Mesendoderm (in vitro differentiated cells): ENCODE measurements at regions not wholly inside any gene's neighbourhood (a gene's known extent, or its start where the extent isn't known, plus 50 kb on each side); places are given as distances from the start of the nearest gene placed in this dataset.

ENCODE experiments used
- DNase-seq: peaks from one replicate; pipeline ENCODE4 v3.0.0; 2013
- H2AK5ac ChIP-seq: 2 replicates; pipeline ENCODE4 v1.6.1; 2013; ENCODE audit warnings: low read length, inconsistent platforms
- H2BK120ac ChIP-seq: 2 replicates; pipeline ENCODE4 v1.6.1; 2013; ENCODE audit warnings: low read depth, mild to moderate bottlenecking, low read length, moderate library complexity, mixed read lengths
- H2BK15ac ChIP-seq: replicated peaks from 2 replicates; pipeline ENCODE4 v1.6.1; 2013; ENCODE audit warnings: low read depth, mild to moderate bottlenecking, moderate library complexity
- H2BK5ac ChIP-seq: 2 replicates; pipeline ENCODE4 v1.6.1; 2013; ENCODE audit warnings: low read length, inconsistent platforms
- H3K18ac ChIP-seq: 2 replicates; pipeline ENCODE4 v1.6.1; 2013; ENCODE audit warnings: mild to moderate bottlenecking, low read length, mixed read lengths
- H3K23ac ChIP-seq: one replicate; pipeline ENCODE4 v1.6.1; 2013; ENCODE audit warnings: low read length
- H3K27ac ChIP-seq: 2 replicates; pipeline ENCODE4 v1.5.1; 2013; ENCODE audit warnings: low read depth, mild to moderate bottlenecking, inconsistent platforms, low read length, moderate library complexity
- H3K27me3 ChIP-seq: 2 replicates; pipeline ENCODE4 v1.6.1; 2013; ENCODE audit warnings: low read length, control low read depth, mild to moderate bottlenecking, inconsistent platforms; ENCODE audit not compliant: insufficient read depth, poor library complexity
- H3K36me3 ChIP-seq: 2 replicates; pipeline ENCODE4 v1.6.1; 2013; ENCODE audit warnings: low read length, inconsistent platforms; ENCODE audit not compliant: control insufficient read depth, insufficient read depth
- H3K4ac ChIP-seq: one replicate; pipeline ENCODE4 v1.6.1; 2013; ENCODE audit warnings: low read depth, mild to moderate bottlenecking, low read length, moderate library complexity
- H3K4me1 ChIP-seq: 2 replicates; pipeline ENCODE4 v1.6.1; 2013; ENCODE audit warnings: low read depth, low read length, inconsistent platforms; ENCODE audit not compliant: control insufficient read depth
- H3K4me2 ChIP-seq: 2 replicates; pipeline ENCODE4 v1.6.1; 2013; ENCODE audit warnings: low read length
- H3K4me3 ChIP-seq: 2 replicates; pipeline ENCODE4 v1.5.1; 2013; ENCODE audit warnings: mild to moderate bottlenecking, low read length
- H3K56ac ChIP-seq: one replicate; pipeline ENCODE4 v1.6.1; 2013; ENCODE audit warnings: low read length
- H3K79me1 ChIP-seq: 2 replicates; pipeline ENCODE4 v1.6.1; 2013; ENCODE audit warnings: low read length, inconsistent platforms
- H3K79me2 ChIP-seq: 2 replicates; pipeline ENCODE4 v1.6.1; 2013; ENCODE audit warnings: mild to moderate bottlenecking, low read length; ENCODE audit not compliant: control insufficient read depth, insufficient read depth
- H3K9ac ChIP-seq: 2 replicates; pipeline ENCODE4 v1.6.1; 2013; ENCODE audit warnings: low read length, inconsistent platforms
- H4K5ac ChIP-seq: one replicate; pipeline ENCODE4 v1.6.1; 2013; ENCODE audit warnings: low read length
- H4K8ac ChIP-seq: one replicate; pipeline ENCODE4 v1.6.1; 2013; ENCODE audit warnings: low read depth, mild to moderate bottlenecking, control low read depth, low read length, moderate library complexity
- WGBS: extraction: QIAGEN DNeasy Blood & Tissue Kit; methylation state at CpG from one replicate; pipeline ENCODE4 v1.1.7; 2013; ENCODE audit warnings: low lambda C conversion rate, missing lambda C conversion rate; ENCODE audit not compliant: insufficient coverage; ENCODE audit errors: extremely low coverage; 5-methylcytosine and 5-hydroxymethylcytosine counted together

DNA sequence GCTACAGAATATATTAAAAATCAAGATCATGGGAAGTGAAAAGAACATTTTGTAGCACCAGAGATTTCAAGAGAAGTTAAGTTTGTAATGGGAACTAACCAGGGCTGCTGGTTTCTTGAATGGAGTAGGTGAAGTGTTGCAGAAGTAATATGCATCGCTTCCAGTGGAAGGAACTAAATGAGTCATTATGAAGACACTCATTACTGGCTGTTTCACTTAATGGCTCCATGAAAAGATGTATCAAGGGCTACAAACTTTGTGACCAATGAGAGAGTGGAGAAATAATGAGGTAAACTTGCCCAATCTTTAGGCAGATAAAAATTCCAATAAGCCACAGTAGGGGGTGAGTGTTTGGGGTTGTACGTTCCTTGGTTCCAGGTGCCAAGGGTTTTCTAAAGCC is 380.4 kb upstream of the POU3F3 start:
- no peak for DNase-seq
- H4K8ac ChIP-seq, result no peak overlapping the region

DNA sequence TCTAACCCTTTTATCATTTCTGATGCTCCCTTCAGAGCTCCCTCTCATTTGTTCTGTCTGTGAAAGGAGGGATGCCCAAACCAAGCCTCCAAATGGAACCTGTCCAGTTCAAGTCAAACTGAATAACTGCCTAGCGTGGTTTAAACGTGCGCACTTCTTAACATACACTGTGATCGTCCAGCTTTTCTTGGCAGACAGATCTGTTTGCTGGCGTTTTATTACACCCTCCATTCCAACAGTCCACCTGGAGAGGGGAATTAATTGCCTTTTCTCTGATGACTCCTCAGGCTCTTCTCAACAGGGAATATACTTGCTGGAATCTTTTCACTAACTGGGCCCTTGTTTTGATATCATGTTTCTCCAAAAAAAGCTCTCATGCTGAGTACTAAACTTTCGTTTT is 379.2 kb upstream of the POU3F3 start:
- no peak overlapping the region for H3K4me2 ChIP-seq
- no peak overlapping the region for H4K8ac ChIP-seq
- no peaks in the 10 kb centered on the region for H3K79me1 ChIP-seq
- H3K27me3 ChIP-seq, result no peaks in the 10 kb centered on the region
- H3K18ac ChIP-seq, result no peak overlapping the region
- no peak overlapping the region for H3K4ac ChIP-seq
- H4K5ac ChIP-seq, result no peak overlapping the region
- H2BK120ac ChIP-seq, result no peak overlapping the region
- H3K4me3 ChIP-seq, result no peak overlapping the region
- no peak overlapping the region for H3K27ac ChIP-seq
- no peak overlapping the region for H3K9ac ChIP-seq
- H3K23ac ChIP-seq, result no peak overlapping the region
- DNase-seq, result no peak
- no peak overlapping the region for H2BK15ac ChIP-seq
- no CpG with 5 or more reads among the region's 6 CpGs for WGBS
- no peaks in the 10 kb centered on the region for H3K79me2 ChIP-seq
- no peaks in the 10 kb centered on the region for H3K4me1 ChIP-seq
- H3K56ac ChIP-seq, result no peak overlapping the region
- H3K36me3 ChIP-seq, result no peaks in the 10 kb centered on the region
- no peak overlapping the region for H2BK5ac ChIP-seq
- no peak overlapping the region for H2AK5ac ChIP-seq

More for the DNA sequence above, 380.4 kb upstream of the POU3F3 start:
- Histone ChIP-seq H2AK5ac (no peak overlapping the region), H3K27me3 (no peaks in the 10 kb centered on the region), H3K9ac (no peak overlapping the region), H3K79me1 (no peaks in the 10 kb centered on the region), H2BK120ac (no peak overlapping the region), H3K79me2 (no peaks in the 10 kb centered on the region), H3K27ac (no peak overlapping the region), H3K4me3 (no peak overlapping the region), H3K4me2 (no peak overlapping the region), H3K4ac (no peak overlapping the region), H2BK15ac (no peak overlapping the region), H3K56ac (no peak overlapping the region), H3K36me3 (no peaks in the 10 kb centered on the region), H4K5ac (no peak overlapping the region), H2BK5ac (no peak overlapping the region), H3K4me1 (no peaks in the 10 kb centered on the region), H3K23ac (no peak overlapping the region), H3K18ac (no peak overlapping the region)
- WGBS, result no CpG with 5 or more reads among the region's 2 CpGs

DNA sequence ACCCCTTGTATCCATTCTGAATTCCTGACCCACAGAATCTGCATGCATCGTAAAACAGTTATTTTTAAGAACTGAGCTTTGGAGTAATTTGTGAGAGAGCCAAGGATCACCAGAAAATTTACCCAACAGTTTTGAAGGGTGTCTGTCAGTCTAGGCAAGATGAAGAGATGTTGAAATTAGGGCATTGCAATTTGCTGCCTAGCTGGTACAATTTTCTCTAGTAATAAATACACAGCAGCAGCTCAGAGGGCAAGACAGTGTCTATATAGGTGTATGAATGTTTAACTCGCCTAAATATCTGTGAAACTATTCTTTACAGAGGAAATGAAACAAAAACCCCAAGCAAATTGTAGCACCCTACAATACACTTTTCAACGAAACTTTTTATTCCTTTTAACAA is 377.8 kb upstream of the POU3F3 start:
- Histone ChIP-seq H2BK15ac (no peak overlapping the region), H3K4ac (no peak overlapping the region), H3K4me2 (no peak overlapping the region), H4K8ac (no peak overlapping the region), H2BK5ac (no peak overlapping the region), H3K27ac (no peak overlapping the region), H3K56ac (no peak overlapping the region), H3K79me1 (no peaks in the 10 kb centered on the region), H3K23ac (no peak overlapping the region), H2AK5ac (no peak overlapping the region), H3K79me2 (no peaks in the 10 kb centered on the region), H3K4me3 (no peak overlapping the region), H4K5ac (no peak overlapping the region), H3K18ac (no peak overlapping the region), H3K27me3 (no peaks in the 10 kb centered on the region), H3K4me1 (no peaks in the 10 kb centered on the region), H3K9ac (no peak overlapping the region), H2BK120ac (no peak overlapping the region), H3K36me3 (no peaks in the 10 kb centered on the region)
- 100% methylated on average over 1 of the region's 3 CpGs for WGBS
- no peak for DNase-seq

DNA sequence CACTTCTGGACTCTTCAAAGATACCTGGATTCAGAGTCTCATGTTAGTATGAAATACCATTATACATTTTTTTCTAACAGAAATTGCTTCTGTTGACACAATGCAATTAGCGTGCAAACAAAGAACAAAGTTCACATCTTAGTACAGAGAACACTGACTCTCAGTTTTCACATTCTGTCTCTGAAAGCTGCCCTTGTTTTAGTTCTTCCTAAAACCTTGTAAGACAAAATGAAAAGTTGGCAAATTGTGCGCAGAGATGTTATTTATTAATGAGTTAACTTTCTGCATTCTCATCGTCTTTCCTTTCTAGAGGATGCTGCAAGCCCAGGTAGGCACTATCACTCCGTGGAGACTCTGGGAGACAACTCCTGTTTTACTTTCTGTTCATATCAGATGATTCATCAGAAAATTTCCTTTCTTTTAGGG is 377.3 kb upstream of the POU3F3 start:
- H3K4ac ChIP-seq, result no peak overlapping the region
- no peaks in the 10 kb centered on the region for H3K79me2 ChIP-seq
- H2AK5ac ChIP-seq, result no peak overlapping the region
- no peak overlapping the region for H2BK120ac ChIP-seq
- no peak overlapping the region for H3K23ac ChIP-seq
- no peak overlapping the region for H4K8ac ChIP-seq
- H3K9ac ChIP-seq, result no peak overlapping the region
- H3K27me3 ChIP-seq, result no peaks in the 10 kb centered on the region
- no peak for DNase-seq
- no peak overlapping the region for H3K4me3 ChIP-seq
- H4K5ac ChIP-seq, result no peak overlapping the region
- H3K36me3 ChIP-seq, result no peaks in the 10 kb centered on the region
- no peak overlapping the region for H3K27ac ChIP-seq
- no peak overlapping the region for H2BK5ac ChIP-seq
- no peak overlapping the region for H2BK15ac ChIP-seq
- H3K56ac ChIP-seq, result no peak overlapping the region
- no peaks in the 10 kb centered on the region for H3K4me1 ChIP-seq
- no peak overlapping the region for H3K4me2 ChIP-seq
- no CpG with 5 or more reads among the region's 4 CpGs for WGBS
- no peak overlapping the region for H3K18ac ChIP-seq
- H3K79me1 ChIP-seq, result no peaks in the 10 kb centered on the region

- H3K4me3 ChIP-seq, result no peak overlapping the region
- no peaks in the 10 kb centered on the region for H3K4me1 ChIP-seq
- no CpG with 5 or more reads among the region's 6 CpGs for WGBS
Observed at GRCh38 chr2:104481341-104481740, 372.6 kb upstream of the POU3F3 start.

GRCh38 chr2:104487366-104487765 is 366.5 kb upstream of the POU3F3 start:
- H3K27ac ChIP-seq, result no peak overlapping the region
- H2AK5ac ChIP-seq, result no peak overlapping the region
- no peaks in the 10 kb centered on the region for H3K4me1 ChIP-seq
- no CpG with 5 or more reads among the region's 4 CpGs for WGBS
- no peak overlapping the region for H3K9ac ChIP-seq
- no peaks in the 10 kb centered on the region for H3K79me2 ChIP-seq
- H2BK120ac ChIP-seq, result no peak overlapping the region
- no peaks in the 10 kb centered on the region for H3K79me1 ChIP-seq
- H2BK15ac ChIP-seq, result no peak overlapping the region
- H3K18ac ChIP-seq, result no peak overlapping the region
- no peak overlapping the region for H3K4me3 ChIP-seq
- H4K5ac ChIP-seq, result no peak overlapping the region
- H3K23ac ChIP-seq, result no peak overlapping the region
- H3K4ac ChIP-seq, result no peak overlapping the region
- H3K36me3 ChIP-seq, result no peaks in the 10 kb centered on the region
- H2BK5ac ChIP-seq, result no peak overlapping the region
- DNase-seq, result no peak
- H3K56ac ChIP-seq, result no peak overlapping the region
- H3K27me3 ChIP-seq, result no peaks in the 10 kb centered on the region
- H3K4me2 ChIP-seq, result no peak overlapping the region
- no peak overlapping the region for H4K8ac ChIP-seq

More at GRCh38 chr2:104481341-104481740, 372.6 kb upstream of the POU3F3 start:
- Histone ChIP-seq H2BK15ac (no peak overlapping the region), H3K79me2 (no peaks in the 10 kb centered on the region), H2BK120ac (no peak overlapping the region), H3K36me3 (no peaks in the 10 kb centered on the region), H3K79me1 (no peaks in the 10 kb centered on the region), H3K27ac (no peak overlapping the region), H4K5ac (no peak overlapping the region), H3K9ac (no peak overlapping the region), H3K18ac (no peak overlapping the region), H3K4me2 (no peak overlapping the region), H3K56ac (no peak overlapping the region), H2AK5ac (no peak overlapping the region), H4K8ac (no peak overlapping the region), H3K4ac (no peak overlapping the region), H2BK5ac (no peak overlapping the region), H3K27me3 (no peaks in the 10 kb centered on the region), H3K23ac (no peak overlapping the region)
- DNase-seq, result no peak
